Skeletal muscle cell (primary cell): ENCODE measurements at regions not wholly inside any gene's neighbourhood (a gene's known extent, or its start where the extent isn't known, plus 50 kb on each side); places are given as distances from the start of the nearest gene placed in this dataset.
"Not testable (repeated sequence)": the region's sequence is repeated elsewhere in the genome, so short reads cannot be mapped to it uniquely, and the experiment has no call there.

ENCODE experiments used
- DNase-seq: peaks from one replicate; pipeline ENCODE4 v3.0.0-alpha.2; 2010; ENCODE audit warnings: low read depth
- H3K4me3 ChIP-seq: 2 replicates; pipeline ENCODE4 v1.5.1; 2011; ENCODE audit warnings: low read depth, mild to moderate bottlenecking, control low read depth, low read length, moderate library complexity

DNA sequence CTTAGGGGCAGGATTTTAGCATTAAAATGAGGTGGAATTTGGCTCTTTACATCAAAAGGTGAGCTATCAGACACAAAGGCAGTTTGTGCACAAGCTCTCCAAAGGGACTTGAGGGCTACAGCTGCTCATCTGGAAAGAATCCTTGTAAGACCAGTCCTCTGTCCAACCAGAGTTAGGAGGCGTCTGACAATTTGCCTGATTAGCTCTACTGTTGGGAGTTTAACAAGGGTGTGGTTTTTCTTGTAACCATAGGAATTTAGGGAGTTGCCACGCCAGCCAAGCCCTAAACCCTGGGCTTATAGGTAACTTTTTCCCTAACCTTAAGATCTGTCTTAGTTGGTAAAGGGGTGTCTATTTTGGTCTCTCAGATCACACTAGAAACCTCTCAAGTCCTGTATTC, 55.0 kb upstream of the PLGLB2 start:
- H3K4me3 ChIP-seq, DNase-seq: not testable (repeated sequence)

DNA sequence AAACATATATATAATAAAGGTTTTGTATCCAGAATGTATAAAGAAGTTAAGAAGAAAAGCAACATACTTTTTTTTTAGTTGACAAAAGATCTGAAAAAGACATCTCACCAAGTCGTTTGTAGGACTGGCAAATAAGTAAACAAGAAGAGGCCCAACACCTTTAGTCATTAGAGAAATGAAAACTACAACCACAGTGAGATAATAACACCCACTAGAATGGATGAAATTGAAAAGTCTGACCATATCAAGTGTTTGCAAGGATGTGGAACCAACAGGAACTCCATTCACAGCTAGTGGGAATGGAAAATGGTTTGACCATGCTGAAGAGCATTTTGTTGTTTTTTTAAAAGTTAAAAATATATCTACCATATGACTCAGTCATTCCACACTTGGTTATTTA, 54.0 kb upstream of the PLGLB2 start:
- H3K4me3 ChIP-seq, DNase-seq: not testable (repeated sequence)

DNA sequence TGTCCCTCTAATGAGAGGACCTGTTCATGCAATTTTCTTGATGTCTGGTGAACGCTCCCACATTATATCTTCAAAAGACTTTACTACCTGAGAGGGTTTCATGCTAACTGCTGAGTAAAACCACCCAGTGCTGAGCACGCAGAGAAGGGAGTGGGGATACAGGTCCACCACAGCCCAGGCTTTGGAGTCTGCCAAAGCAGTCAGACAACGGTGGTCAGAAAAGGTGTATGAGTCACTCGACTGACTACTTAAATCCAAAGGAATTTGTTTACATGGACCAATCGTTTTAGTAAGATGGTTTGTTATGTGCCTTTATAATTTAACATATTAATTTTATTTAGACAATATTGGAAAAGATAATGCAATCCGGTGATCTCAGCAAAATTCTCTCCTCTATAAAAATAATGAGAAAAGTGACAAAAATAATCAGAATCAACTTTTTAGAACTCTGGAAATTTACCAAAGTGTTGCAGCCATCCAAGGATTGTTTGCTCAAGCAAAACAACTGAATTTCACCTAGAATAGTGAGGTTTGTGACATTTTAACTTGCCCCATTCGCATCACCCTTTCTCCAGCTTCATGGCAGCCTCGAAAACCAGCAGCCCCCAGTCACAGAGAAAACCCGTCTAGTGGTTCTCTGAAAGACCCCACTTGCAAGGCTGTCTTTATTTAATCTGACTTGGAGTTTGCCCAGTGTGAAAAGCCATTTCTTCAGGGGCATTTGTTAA, 52.1 kb upstream of the PLGLB2 start:
- not testable (repeated sequence) for DNase-seq, H3K4me3 ChIP-seq
